WTC11 (cell line): ENCODE measurements at regions not wholly inside any gene's neighbourhood (a gene's known extent, or its start where the extent isn't known, plus 50 kb on each side); places are given as distances from the start of the nearest gene placed in this dataset.

ENCODE experiments used
- JUN ChIP-seq: sonication (generic); formaldehyde crosslinking; IDR thresholded peaks from 2 replicates; pipeline ENCODE4 v1.8.0; 2023; ENCODE audit warnings: mild to moderate bottlenecking, missing genetic modification reagents
- NR2C2 ChIP-seq: sonication (generic); formaldehyde crosslinking; IDR thresholded peaks from 2 replicates; pipeline ENCODE4 v1.8.0; 2022; ENCODE audit warnings: mild to moderate bottlenecking, missing genetic modification reagents
- TEAD4 ChIP-seq: sonication (generic); formaldehyde crosslinking; IDR thresholded peaks from 2 replicates; pipeline ENCODE4 v1.8.0; 2022; ENCODE audit warnings: mild to moderate bottlenecking, missing genetic modification reagents

GRCh38 chr9:73923796-73924195, 573.3 kb upstream of the RORB start:
- no peak for TF ChIP-seq JUN (CRISPR knock-in tag)
- no peak for TF ChIP-seq NR2C2 (CRISPR knock-in tag)
- TF ChIP-seq TEAD4 = no peak
